Activated CD4-positive, alpha-beta T cell treated with anti-CD3 and anti-CD28 coated beads, Interleukin-2, amount 10 ng/mL, durations not matched to agents 24 days and 14 days (primary cell): ENCODE measurements at regions not wholly inside any gene's neighbourhood (a gene's known extent, or its start where the extent isn't known, plus 50 kb on each side); places are given as distances from the start of the nearest gene placed in this dataset.
"Not testable (repeated sequence)": the region's sequence is repeated elsewhere in the genome, so short reads cannot be mapped to it uniquely, and the experiment has no call there.

Source experiments
- DNase-seq: peaks from one replicate; pipeline ENCODE4 v3.0.0; 2022
- H3K27ac Mint-ChIP-seq: one replicate; pipeline ENCODE4 v1.8.0; 2022; ENCODE audit warnings: mild to moderate bottlenecking, mixed read lengths
- H3K27me3 Mint-ChIP-seq: one replicate; pipeline ENCODE4 v1.8.0; 2022; ENCODE audit warnings: mixed read lengths
- H3K36me3 Mint-ChIP-seq: one replicate; pipeline ENCODE4 v1.8.0; 2022; ENCODE audit warnings: low read depth, mild to moderate bottlenecking, mixed read lengths
- H3K4me1 Mint-ChIP-seq: one replicate; pipeline ENCODE4 v1.8.0; 2021; ENCODE audit warnings: mixed read lengths
- H3K4me3 Mint-ChIP-seq: one replicate; pipeline ENCODE4 v1.8.0; 2022; ENCODE audit warnings: mild to moderate bottlenecking, moderate library complexity, mixed read lengths
- H3K9me3 Mint-ChIP-seq: one replicate; pipeline ENCODE4 v1.8.0; 2021; ENCODE audit warnings: mixed read lengths
- intact Hi-C: fragments of 100-400 bp; cut with micrococcal nuclease; formaldehyde crosslinking; loops from one replicate; pipeline ENCODE4 v1.15.1; 2023

DNA sequence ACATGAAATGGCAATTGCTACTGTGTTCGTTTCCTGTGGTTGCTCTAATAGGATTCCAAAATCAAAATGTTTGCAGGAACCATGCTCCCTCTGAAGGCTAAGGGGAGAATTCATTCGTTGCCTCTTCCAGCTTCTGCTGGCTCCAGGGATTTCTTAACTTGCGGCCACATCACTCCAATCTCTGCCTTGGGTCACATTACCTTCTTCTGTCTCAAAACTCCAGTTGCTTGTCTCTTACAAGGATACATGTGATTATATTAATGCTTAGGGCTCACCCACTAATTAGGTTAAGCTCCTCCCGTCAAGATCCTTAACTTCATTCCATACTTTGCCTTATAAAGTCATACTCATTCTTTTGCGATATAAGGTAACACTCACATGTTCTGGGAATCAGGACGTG lies 208.4 kb downstream of the RBM46 start:
- H3K27me3 Mint-ChIP-seq, result no peaks in the 10 kb centered on the region
- H3K4me1 Mint-ChIP-seq, result no peaks in the 10 kb centered on the region
- DNase-seq, result no peak
- no peaks in the 10 kb centered on the region for H3K9me3 Mint-ChIP-seq
- H3K4me3 Mint-ChIP-seq, result no peak overlapping the region
- no peak overlapping the region for H3K27ac Mint-ChIP-seq
- intact Hi-C loops, result no loop called here
- H3K36me3 Mint-ChIP-seq, result no peaks in the 10 kb centered on the region

DNA sequence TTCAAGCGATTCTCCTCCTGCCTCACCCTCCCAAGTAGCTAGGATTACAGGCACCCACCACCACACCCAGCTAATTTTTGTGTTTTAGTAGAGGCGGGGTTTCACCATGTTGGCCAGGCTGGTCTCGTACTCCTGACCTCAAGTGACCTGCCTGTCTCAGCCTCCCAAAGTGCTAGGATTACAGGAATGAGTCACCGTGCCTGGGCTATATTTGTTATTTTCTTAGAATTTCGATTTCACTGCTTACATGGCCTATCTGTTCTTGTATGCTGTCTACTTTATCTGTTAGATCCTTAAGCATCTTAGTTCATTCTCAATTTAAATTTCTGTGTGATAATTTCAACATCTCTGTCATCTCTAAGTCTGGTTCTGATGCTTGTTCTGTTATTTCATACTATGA lies 210.6 kb upstream of the NPY2R start:
- H3K27ac Mint-ChIP-seq, intact Hi-C loops, H3K4me1 Mint-ChIP-seq, H3K36me3 Mint-ChIP-seq, H3K27me3 Mint-ChIP-seq, DNase-seq, H3K4me3 Mint-ChIP-seq, H3K9me3 Mint-ChIP-seq: not testable (repeated sequence)

DNA sequence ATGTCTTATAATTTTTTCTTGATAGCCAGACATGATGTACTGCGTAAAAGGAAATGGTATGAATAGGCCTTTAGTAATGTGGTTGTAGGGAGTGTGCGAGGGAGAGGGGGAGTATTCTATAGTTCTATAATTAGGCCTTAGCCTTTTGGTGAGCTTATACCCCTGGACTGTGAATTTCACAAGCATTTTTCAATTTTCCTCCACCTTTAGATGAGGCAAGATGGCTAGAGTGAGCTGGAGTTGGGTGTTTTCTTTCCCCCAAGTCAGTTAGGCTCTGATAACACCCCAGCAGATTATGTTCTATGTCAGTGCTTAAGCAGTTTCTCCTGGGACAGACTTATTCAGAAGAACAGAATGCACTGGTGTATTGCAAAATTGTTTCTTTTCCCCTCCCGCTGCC lies 210.2 kb upstream of the NPY2R start:
- Mint-ChIP-seq H3K4me1 (no peaks in the 10 kb centered on the region), H3K27ac (no peak overlapping the region), H3K9me3 (no peaks in the 10 kb centered on the region), H3K27me3 (no peaks in the 10 kb centered on the region), H3K36me3 (no peaks in the 10 kb centered on the region), H3K4me3 (no peak overlapping the region)
- intact Hi-C loops, result no loop called here
- DNase-seq, result no peak

DNA sequence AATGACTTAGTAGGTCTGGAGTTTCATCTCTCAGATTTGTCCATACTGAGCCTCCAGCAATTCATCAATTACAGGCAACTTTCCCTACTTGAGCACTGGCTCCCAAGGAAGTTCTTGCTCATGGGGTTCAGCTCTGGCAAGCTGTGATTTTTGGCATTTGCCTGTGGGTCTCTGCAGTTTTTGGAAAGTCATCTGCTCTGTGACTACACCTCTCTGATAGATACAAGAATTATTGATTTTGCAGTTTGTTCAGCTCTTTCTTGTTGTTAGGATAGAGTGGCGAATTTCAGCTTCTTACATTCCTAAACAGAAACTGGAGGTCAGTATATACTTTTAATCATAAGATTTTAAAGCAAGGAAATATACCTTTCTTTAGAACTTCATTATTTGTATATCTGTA lies 209.7 kb upstream of the NPY2R start:
- no peaks in the 10 kb centered on the region for H3K4me1 Mint-ChIP-seq
- intact Hi-C loops, result no loop called here
- no peak for DNase-seq
- H3K9me3 Mint-ChIP-seq, result no peaks in the 10 kb centered on the region
- H3K4me3 Mint-ChIP-seq, result no peak overlapping the region
- no peaks in the 10 kb centered on the region for H3K27me3 Mint-ChIP-seq
- H3K36me3 Mint-ChIP-seq, result no peaks in the 10 kb centered on the region
- H3K27ac Mint-ChIP-seq, result no peak overlapping the region

GRCh38 chr4:154999950-155000578 lies 208.4 kb upstream of the NPY2R start:
- H3K36me3 Mint-ChIP-seq, result no peaks in the 10 kb centered on the region
- no peaks in the 10 kb centered on the region for H3K4me1 Mint-ChIP-seq
- no peak for DNase-seq
- no peaks in the 10 kb centered on the region for H3K9me3 Mint-ChIP-seq
- no peak overlapping the region for H3K27ac Mint-ChIP-seq
- intact Hi-C loops, result no loop called here
- no peaks in the 10 kb centered on the region for H3K27me3 Mint-ChIP-seq
- H3K4me3 Mint-ChIP-seq, result no peak overlapping the region

- no peaks in the 10 kb centered on the region for H3K27me3 Mint-ChIP-seq
- H3K27ac Mint-ChIP-seq, result no peak overlapping the region
- no peaks in the 10 kb centered on the region for H3K4me1 Mint-ChIP-seq
- no peaks in the 10 kb centered on the region for H3K36me3 Mint-ChIP-seq
- intact Hi-C loops, result no loop called here
- no peak for DNase-seq
- H3K4me3 Mint-ChIP-seq, result no peak overlapping the region
- no peaks in the 10 kb centered on the region for H3K9me3 Mint-ChIP-seq
These were observed 207.2 kb upstream of the NPY2R start for GRCh38 chr4:155001251-155001650.

GRCh38 chr4:155005395-155006090 lies 202.9 kb upstream of the NPY2R start:
- H3K27me3 Mint-ChIP-seq, result no peaks in the 10 kb centered on the region
- H3K27ac Mint-ChIP-seq, result no peak overlapping the region
- no peaks in the 10 kb centered on the region for H3K36me3 Mint-ChIP-seq
- intact Hi-C loops, result no loop called here
- no peaks in the 10 kb centered on the region for H3K4me1 Mint-ChIP-seq
- H3K9me3 Mint-ChIP-seq, result no peaks in the 10 kb centered on the region
- no peak for DNase-seq
- no peak overlapping the region for H3K4me3 Mint-ChIP-seq

- no peak overlapping the region for H3K4me3 Mint-ChIP-seq
These were observed 200.7 kb upstream of the NPY2R start for GRCh38 chr4:155007660-155008176.

GRCh38 chr4:155008389-155008788 lies 200.0 kb upstream of the NPY2R start:
- DNase-seq, result no peak
- intact Hi-C loops, result no loop called here
- Mint-ChIP-seq H3K4me1 (no peaks in the 10 kb centered on the region), H3K27me3 (no peaks in the 10 kb centered on the region), H3K27ac (no peak overlapping the region), H3K9me3 (no peaks in the 10 kb centered on the region), H3K36me3 (no peaks in the 10 kb centered on the region), H3K4me3 (no peak overlapping the region)

More at GRCh38 chr4:155007660-155008176, 200.7 kb upstream of the NPY2R start:
- no peaks in the 10 kb centered on the region for H3K4me1 Mint-ChIP-seq
- H3K27me3 Mint-ChIP-seq, result no peaks in the 10 kb centered on the region
- H3K27ac Mint-ChIP-seq, result no peak overlapping the region
- H3K36me3 Mint-ChIP-seq, result no peaks in the 10 kb centered on the region
- intact Hi-C loops, result no loop called here
- DNase-seq, result no peak
- H3K9me3 Mint-ChIP-seq, result no peaks in the 10 kb centered on the region

DNA sequence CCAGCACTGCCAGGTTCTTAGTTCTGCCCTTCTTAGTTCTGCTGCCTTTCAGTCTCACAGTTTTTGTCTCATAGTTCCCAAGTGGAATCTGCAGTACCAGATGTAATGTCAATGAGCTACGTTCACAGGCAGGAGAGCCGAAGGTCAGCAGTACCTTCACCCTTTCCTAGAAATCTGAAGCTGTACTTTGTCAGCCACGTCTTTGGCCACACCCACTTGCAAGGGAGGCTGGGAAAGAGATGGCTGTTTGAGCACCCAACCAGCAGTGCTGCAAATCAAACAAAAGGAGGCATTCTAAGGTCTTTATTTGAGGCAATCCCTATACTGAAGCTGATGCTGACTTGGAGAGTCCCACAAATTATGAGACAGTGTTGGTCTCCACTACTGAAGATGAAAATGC lies 199.1 kb upstream of the NPY2R start:
- intact Hi-C loops, result no loop called here
- Mint-ChIP-seq H3K27ac (no peak overlapping the region), H3K4me1 (no peaks in the 10 kb centered on the region), H3K9me3 (no peaks in the 10 kb centered on the region), H3K36me3 (no peaks in the 10 kb centered on the region), H3K4me3 (no peak overlapping the region), H3K27me3 (no peaks in the 10 kb centered on the region)
- no peak for DNase-seq

DNA sequence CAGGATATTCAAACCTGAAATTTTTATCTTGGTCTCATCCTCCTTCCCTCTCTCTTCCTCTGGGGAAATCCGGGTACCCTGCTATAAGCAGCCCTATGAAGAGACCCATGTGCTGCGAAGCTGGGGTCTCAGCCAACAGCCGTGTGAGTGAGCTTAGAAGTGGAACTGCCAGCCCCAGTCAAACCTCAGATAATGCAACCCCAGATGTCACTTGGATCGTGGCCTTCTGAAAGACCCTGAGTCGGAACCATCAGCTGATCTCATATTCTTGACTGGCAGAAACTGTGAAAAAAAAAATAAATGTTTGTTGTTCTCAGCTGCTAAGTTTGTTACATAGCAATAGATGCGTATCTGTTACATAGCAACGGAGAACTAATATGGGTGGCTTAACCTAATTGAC lies 198.1 kb upstream of the NPY2R start:
- DNase-seq, result no peak
- intact Hi-C loops, result no loop called here
- H3K9me3 Mint-ChIP-seq, result no peaks in the 10 kb centered on the region
- H3K36me3 Mint-ChIP-seq, result no peaks in the 10 kb centered on the region
- H3K4me1 Mint-ChIP-seq, result no peaks in the 10 kb centered on the region
- no peak overlapping the region for H3K27ac Mint-ChIP-seq
- no peak overlapping the region for H3K4me3 Mint-ChIP-seq
- H3K27me3 Mint-ChIP-seq, result no peaks in the 10 kb centered on the region

GRCh38 chr4:155011163-155011780 lies 197.2 kb upstream of the NPY2R start:
- H3K27me3 Mint-ChIP-seq, result no peaks in the 10 kb centered on the region
- no peak overlapping the region for H3K27ac Mint-ChIP-seq
- no peaks in the 10 kb centered on the region for H3K36me3 Mint-ChIP-seq
- H3K4me1 Mint-ChIP-seq, result no peaks in the 10 kb centered on the region
- no peak for DNase-seq
- intact Hi-C loops, result no loop called here
- H3K4me3 Mint-ChIP-seq, result no peak overlapping the region
- no peaks in the 10 kb centered on the region for H3K9me3 Mint-ChIP-seq

DNA sequence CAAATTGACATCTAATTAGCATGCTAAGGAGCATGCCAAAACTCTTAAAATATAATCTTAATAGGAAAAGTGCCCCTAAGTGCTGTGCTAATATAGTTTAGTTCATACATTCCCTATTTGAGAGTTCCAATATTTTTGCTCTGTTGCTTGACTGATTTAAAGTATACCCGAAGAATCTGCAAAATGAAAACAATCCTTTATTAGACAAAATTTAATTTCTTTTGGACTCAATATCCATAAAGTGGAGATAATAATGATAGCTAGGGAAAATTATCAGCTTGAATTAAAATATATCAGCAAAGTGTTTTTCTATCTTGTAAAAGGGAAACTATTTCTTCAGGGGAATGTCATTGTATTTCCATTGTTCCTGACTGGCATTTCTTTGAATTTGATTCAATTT lies 196.0 kb upstream of the NPY2R start:
- Mint-ChIP-seq H3K27ac (no peak overlapping the region), H3K4me3 (no peak overlapping the region), H3K27me3 (no peaks in the 10 kb centered on the region), H3K9me3 (no peaks in the 10 kb centered on the region), H3K4me1 (no peaks in the 10 kb centered on the region), H3K36me3 (no peaks in the 10 kb centered on the region)
- DNase-seq, result no peak
- intact Hi-C loops, result no loop called here

DNA sequence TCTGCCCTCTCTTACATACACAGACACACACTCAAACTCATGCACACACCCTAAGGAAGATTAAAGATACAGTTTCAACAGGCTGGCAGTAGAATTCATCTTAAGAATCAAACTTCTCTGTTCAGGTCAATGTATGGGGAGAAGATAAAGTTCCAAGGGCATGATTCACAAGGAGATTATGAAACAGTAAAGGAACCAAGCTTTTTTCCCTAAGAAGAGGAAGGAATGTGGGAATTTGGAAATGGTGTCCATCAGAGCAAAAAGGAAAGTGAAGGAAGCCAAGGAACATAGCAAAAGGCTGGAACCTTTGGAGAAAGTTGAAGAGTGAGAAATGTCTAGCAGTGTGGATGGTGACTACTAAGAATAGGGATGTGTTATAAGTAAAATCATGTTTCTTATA lies 191.0 kb upstream of the NPY2R start:
- no peaks in the 10 kb centered on the region for H3K27me3 Mint-ChIP-seq
- no peak overlapping the region for H3K4me3 Mint-ChIP-seq
- no peak overlapping the region for H3K27ac Mint-ChIP-seq
- no peaks in the 10 kb centered on the region for H3K4me1 Mint-ChIP-seq
- intact Hi-C loops, result no loop called here
- no peaks in the 10 kb centered on the region for H3K36me3 Mint-ChIP-seq
- no peak for DNase-seq
- no peaks in the 10 kb centered on the region for H3K9me3 Mint-ChIP-seq
